ENCODE measurements at regions not wholly inside any gene's neighbourhood (a gene's known extent, or its start where the extent isn't known, plus 50 kb on each side); places are given as distances from the start of the nearest gene placed in this dataset.

- TF ChIP-seq NR1H2 (CRISPR knock-in tag; IDR thresholded peaks at IDR 0.05) (no peak), ARID4B (CRISPR knock-in tag; IDR thresholded peaks at IDR 0.05; ENCODE audit: borderline replicate concordance) (no peak), CTCF (IDR thresholded peaks at IDR 0.05) (no peak), JUN (CRISPR knock-in tag; IDR thresholded peaks at IDR 0.05) (no peak), ZSCAN18 (CRISPR knock-in tag; IDR thresholded peaks at IDR 0.05) (no peak), IRF1 (CRISPR knock-in tag; IDR thresholded peaks at IDR 0.05) (no peak)
Observed at GRCh38 chr17:12409082-12409481, 256.6 kb upstream of the MYOCD start.

Data from WTC11 (cell line).